22Rv1 (cell line): ENCODE measurements at regions not wholly inside any gene's neighbourhood (a gene's known extent, or its start where the extent isn't known, plus 50 kb on each side); places are given as distances from the start of the nearest gene placed in this dataset.

Experiments used
- H3K27ac ChIP-seq: fragments of 450-650 bp; 2 replicates; pipeline ENCODE4 v1.5.1; 2017
- ZFX ChIP-seq: fragments of 450-650 bp; IDR thresholded peaks from 2 replicates; pipeline ENCODE4 v1.6.1; 2017; ENCODE audit warnings: antibody characterized with exemption, borderline replicate concordance
- TF ChIP-seq, protein P1 (sequence below): fragments of 450-650 bp; IDR thresholded peaks from 2 replicates; pipeline ENCODE4 v1.5.1; 2017; ENCODE audit warnings: mild to moderate bottlenecking

DNA sequence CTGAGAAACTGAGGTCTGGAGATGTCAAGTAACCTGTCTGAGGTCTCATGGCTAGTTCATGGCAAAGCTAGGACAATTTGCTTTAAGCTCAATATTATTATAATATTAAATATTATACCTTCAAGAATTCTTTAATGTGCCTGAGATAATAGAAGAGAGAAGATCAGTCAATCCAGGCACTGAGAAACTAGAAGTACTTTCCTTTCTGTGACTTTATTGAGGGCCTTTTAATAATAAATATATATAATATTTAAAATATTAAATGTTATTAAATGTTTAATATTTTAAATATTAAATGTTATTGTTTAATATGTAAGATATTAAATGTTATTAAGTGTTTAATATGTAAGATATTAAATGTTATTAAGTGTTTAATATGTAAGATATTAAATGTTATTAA, 144.3 kb upstream of the DNAJC19 start:
- H3K27ac ChIP-seq = no peak overlapping the region
- no peak for TF ChIP-seq ZFX
- TF ChIP-seq, protein P1, sequence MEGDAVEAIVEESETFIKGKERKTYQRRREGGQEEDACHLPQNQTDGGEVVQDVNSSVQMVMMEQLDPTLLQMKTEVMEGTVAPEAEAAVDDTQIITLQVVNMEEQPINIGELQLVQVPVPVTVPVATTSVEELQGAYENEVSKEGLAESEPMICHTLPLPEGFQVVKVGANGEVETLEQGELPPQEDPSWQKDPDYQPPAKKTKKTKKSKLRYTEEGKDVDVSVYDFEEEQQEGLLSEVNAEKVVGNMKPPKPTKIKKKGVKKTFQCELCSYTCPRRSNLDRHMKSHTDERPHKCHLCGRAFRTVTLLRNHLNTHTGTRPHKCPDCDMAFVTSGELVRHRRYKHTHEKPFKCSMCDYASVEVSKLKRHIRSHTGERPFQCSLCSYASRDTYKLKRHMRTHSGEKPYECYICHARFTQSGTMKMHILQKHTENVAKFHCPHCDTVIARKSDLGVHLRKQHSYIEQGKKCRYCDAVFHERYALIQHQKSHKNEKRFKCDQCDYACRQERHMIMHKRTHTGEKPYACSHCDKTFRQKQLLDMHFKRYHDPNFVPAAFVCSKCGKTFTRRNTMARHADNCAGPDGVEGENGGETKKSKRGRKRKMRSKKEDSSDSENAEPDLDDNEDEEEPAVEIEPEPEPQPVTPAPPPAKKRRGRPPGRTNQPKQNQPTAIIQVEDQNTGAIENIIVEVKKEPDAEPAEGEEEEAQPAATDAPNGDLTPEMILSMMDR = no peak

DNA sequence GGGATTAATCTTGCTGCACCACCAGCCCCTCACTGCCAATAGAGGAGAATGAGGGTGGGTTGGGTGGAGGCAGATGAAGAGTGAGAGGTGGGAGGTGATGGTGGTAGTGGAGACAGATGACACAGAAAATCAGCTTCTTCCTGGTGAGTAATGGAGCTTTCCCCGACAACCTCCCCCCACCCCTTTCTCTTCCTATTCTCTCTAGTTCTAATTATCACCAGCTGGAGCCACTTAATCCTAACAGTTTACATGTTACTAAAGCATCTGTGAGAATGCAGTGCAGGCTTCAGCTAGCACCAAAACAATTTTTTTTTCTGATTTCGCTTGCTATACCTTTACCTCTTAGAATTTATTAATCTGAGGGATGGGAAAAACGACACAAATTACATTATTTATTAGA, 116.1 kb upstream of the DNAJC19 start:
- H3K27ac ChIP-seq = no peak overlapping the region
- no peak for TF ChIP-seq ZFX
- TF ChIP-seq, protein P1 = no peak

DNA sequence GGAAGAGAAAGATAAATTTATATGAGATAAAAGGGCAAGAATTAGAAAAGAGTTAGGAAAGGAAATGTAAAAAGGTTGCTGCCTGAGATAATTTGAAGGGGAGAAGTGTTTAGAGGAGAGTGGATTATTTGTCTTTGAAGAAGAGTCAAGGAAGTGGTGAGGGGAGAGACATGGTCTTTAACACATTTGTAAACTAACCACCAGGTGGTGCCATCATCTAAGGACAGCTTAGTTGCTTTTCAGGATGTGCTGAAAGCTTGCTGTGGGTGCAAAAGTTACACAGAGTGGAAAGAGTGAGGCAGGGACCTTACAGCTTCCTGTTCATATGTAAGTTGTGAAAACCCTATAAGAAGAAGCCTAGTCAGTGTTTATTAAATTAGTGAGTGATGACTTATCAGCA, 114.1 kb upstream of the DNAJC19 start:
- no peak overlapping the region for H3K27ac ChIP-seq
- TF ChIP-seq, protein P1 = peak; percentile 49
- no peak for TF ChIP-seq ZFX

DNA sequence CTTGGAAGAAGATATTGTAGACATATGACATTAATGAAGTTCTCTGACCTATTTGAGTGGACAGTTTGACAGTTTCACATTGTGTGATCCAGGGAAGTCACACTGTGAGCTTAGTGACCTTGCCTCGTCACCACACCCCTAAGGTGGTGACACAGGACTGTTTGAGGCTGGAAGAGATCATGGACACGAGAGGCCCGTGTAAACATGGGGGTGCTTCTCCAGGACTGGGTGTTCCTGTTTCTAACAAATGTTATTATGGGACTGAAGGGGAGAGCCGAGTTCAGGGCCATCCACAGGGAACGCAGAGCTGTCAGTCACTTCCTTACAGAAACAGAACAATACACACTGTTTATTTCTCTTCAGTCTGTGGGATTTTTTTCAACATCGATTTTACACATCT, 96.5 kb upstream of the DNAJC19 start:
- no peak for TF ChIP-seq ZFX
- TF ChIP-seq, protein P1 = no peak
- no peak overlapping the region for H3K27ac ChIP-seq

DNA sequence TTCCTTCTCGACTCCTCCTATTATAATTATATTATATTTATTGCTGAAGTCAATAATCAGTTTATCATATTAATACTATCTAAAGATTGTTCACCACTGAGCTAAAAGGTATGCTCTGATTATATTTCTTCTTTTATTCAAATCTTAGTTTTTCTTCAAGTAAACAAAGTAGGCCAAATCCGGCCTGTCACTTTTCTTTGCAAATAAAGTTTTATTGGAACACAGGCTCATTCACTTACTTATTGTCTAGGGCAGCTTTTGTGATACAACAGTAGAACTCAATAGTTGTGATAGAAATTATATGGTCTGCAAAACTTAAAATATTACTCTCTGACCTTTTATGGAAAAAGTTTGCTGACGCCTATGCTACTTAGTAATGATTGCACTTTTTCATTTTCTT, 92.4 kb upstream of the DNAJC19 start:
- H3K27ac ChIP-seq = no peak overlapping the region
- TF ChIP-seq, protein P1 = no peak
- no peak for TF ChIP-seq ZFX

DNA sequence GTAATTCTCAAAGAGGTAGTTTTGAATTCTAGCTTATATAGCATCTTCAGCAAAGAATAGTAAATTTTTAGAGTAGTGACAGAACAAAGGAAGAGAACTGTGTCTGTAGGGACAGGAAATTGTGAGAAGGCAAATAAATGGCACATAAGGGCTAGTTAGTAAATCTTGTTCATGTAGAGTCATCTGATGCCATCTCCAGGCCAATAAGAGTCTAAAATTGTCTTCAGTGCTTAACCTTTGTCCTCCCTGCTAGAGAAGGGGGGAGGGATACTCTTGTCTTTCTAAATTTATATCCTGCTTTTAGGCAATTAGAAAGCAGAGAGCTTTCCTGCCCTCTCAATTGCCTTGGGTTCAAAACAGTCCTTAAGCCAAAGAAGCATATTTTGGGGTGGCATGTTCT, 87.0 kb upstream of the DNAJC19 start:
- TF ChIP-seq, protein P1 = no peak
- TF ChIP-seq ZFX = no peak
- H3K27ac ChIP-seq = no peak overlapping the region

DNA sequence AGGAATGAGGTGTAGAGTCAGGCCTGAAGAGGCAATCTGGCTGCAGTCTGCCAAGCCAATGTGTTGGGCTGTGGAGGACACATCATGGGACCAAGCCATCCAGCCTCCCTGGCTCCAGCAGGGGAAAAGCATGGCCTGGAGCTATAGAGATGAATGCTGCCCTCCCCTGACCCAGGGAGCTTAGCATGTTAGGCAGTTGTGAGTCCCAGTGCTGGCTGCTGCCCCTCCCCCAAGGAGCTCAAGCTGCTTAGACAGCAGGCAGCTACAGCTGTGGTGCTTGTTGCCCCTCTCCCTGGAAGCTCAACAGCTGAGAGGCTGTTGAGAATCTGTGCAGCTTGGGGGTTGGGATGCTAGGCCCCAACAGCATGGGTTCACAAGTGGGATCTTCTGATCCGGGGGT, 85.6 kb upstream of the DNAJC19 start:
- no peak overlapping the region for H3K27ac ChIP-seq
- no peak for TF ChIP-seq ZFX
- TF ChIP-seq, protein P1 = no peak
